Tibial nerve (tissue), 3 donors: ENCODE measurements at regions not wholly inside any gene's neighbourhood (a gene's known extent, or its start where the extent isn't known, plus 50 kb on each side); places are given as distances from the start of the nearest gene placed in this dataset.

Experiments used
- EP300 ChIP-seq, 2 donors: sonication (generic); formaldehyde crosslinking; IDR thresholded peaks; one replicate each; pipeline ENCODE4 v1.6.1; 2017; ENCODE audit warnings: antibody characterized with exemption in 2 of 2, mild to moderate bottlenecking in 1 of 2
- POLR2A ChIP-seq, 2 donors: fragments of 450-650 bp; IDR thresholded peaks; one replicate each; pipeline ENCODE4 v1.6.1; 2017; ENCODE audit warnings: antibody characterized with exemption in 2 of 2, mild to moderate bottlenecking in 2 of 2, moderate library complexity in 2 of 2

GRCh38 chr14:30345511-30345910 is 213.4 kb upstream of the G2E3 start:
- TF ChIP-seq EP300 (IDR thresholded peaks at IDR 0.05) (no peak), POLR2A (IDR thresholded peaks at IDR 0.05) (no peak)
